HCT116 (cell line): ENCODE measurements at regions not wholly inside any gene's neighbourhood (a gene's known extent, or its start where the extent isn't known, plus 50 kb on each side); places are given as distances from the start of the nearest gene placed in this dataset.

ENCODE experiments used
- ATAC-seq: fragments of 200-7000 bp; cut with Tn5 transposase; 2 replicates; pipeline ENCODE4 v1.9.1; 2020; ENCODE audit warnings: mild to moderate bottlenecking, moderate library complexity
- BruUV-seq: library from RNA; stranded (reverse); fragments of 400-500 nt; replicated peaks from 2 replicates; lab custom pipeline; 2021; lab: Mats Ljungman, UMichigan
- CTCF ChIA-PET: fragments of 300-600 bp; sonication (Branson Sonifier 250); formaldehyde crosslinking; loops from one replicate; lab custom pipeline; 2021; ENCODE audit warnings: antibody characterized with exemption; lab: Charles Lee
- POLR2A ChIA-PET: fragments of 300-600, 350-600 bp; sonication (Branson Sonifier 250); formaldehyde crosslinking; loops from one replicate; lab custom pipeline; 2021; ENCODE audit warnings: antibody characterized with exemption; lab: Charles Lee
- RAD21 ChIA-PET, 2 experiments: fragments of 300-600 bp; sonication (Branson Sonifier 250); formaldehyde crosslinking; loops; one replicate each; lab custom pipeline; 2023; ENCODE audit warnings: low total read pairs in 2 of 2; ENCODE audit not compliant: uncharacterized antibody in 2 of 2, unreplicated experiment in 2 of 2, low non-redundant PET in 1 of 2; lab: Charles Lee
- DNase-seq: peaks from one replicate; pipeline ENCODE4 v3.0.0-alpha.2; 2010; ENCODE audit warnings: low read depth, low spot score
- H2AFZ ChIP-seq: fragments of 200-600 bp; shearing (Covaris generic), sonication (generic); 2 replicates; pipeline ENCODE4 v1.6.1; 2017; ENCODE audit warnings: low read depth, mixed run types, mixed read lengths, antibody characterized with exemption, low read length; ENCODE audit not compliant: poor library complexity, severe bottlenecking
- H3K27ac ChIP-seq: 2 replicates; pipeline ENCODE4 v1.5.1; 2012; ENCODE audit warnings: low read depth, low read length
- H3K27me3 ChIP-seq: fragments of 200-600 bp; sonication (generic); 2 replicates; pipeline ENCODE4 v1.6.1; 2016; ENCODE audit warnings: mixed run types, low read length, mixed read lengths; ENCODE audit not compliant: insufficient read depth
- H3K36me3 ChIP-seq, 2 experiments: fragments of 200-500 bp in 1 of 2; fragments of 200-600 bp in 1 of 2; sonication (Bioruptor generic) in 1 of 2; sonication (generic) in 1 of 2; 2 replicates each; pipeline versions ENCODE4 v1.5.1 to v1.6.1; 2014 to 2016; ENCODE audit warnings: low read length in 2 of 2, inconsistent platforms in 1 of 2, mixed read lengths in 1 of 2, mixed run types in 1 of 2; ENCODE audit not compliant: insufficient read depth in 2 of 2, control insufficient read depth in 1 of 2
- H3K4me1 ChIP-seq, 2 experiments: fragments of 200-600 bp in 1 of 2; sonication (generic) in 1 of 2; 2 replicates each; pipeline versions ENCODE4 v1.5.1 to v1.6.1; 2012 to 2017; ENCODE audit warnings: low read length in 2 of 2, inconsistent platforms in 1 of 2, mild to moderate bottlenecking in 1 of 2, mixed read lengths in 1 of 2, mixed run types in 1 of 2, moderate library complexity in 1 of 2; ENCODE audit not compliant: insufficient read depth in 2 of 2, control insufficient read depth in 1 of 2
- H3K4me2 ChIP-seq: fragments of 200-600 bp; sonication (generic); 2 replicates; pipeline ENCODE4 v1.6.1; 2017; ENCODE audit warnings: mixed run types, low read length, mixed read lengths
- H3K4me3 ChIP-seq, 2 experiments: fragments of 200-600 bp in 1 of 2; sonication (generic) in 1 of 2; replicated peaks in 1 of 2; 2 replicates each; pipeline ENCODE4 v1.5.1; 2011 to 2016; ENCODE audit warnings: low read length in 2 of 2, control low read depth in 1 of 2, low read depth in 1 of 2, mild to moderate bottlenecking in 1 of 2, mixed read lengths in 1 of 2, mixed run types in 1 of 2
- H3K79me2 ChIP-seq: fragments of 200-600 bp; sonication (generic); 2 replicates; pipeline ENCODE4 v1.6.1; 2017; ENCODE audit warnings: mild to moderate bottlenecking, mixed run types, low read length, moderate library complexity, mixed read lengths; ENCODE audit not compliant: insufficient read depth
- H3K9ac ChIP-seq: fragments of 200-600 bp; sonication (generic); 2 replicates; pipeline ENCODE4 v1.6.1; 2016; ENCODE audit warnings: low read length, mixed read lengths
- H3K9me2 ChIP-seq: fragments of 200-600 bp; sonication (generic), shearing (Covaris generic); 2 replicates; pipeline ENCODE4 v1.6.1; 2017; ENCODE audit warnings: mixed run types, mild to moderate bottlenecking, moderate library complexity; ENCODE audit not compliant: insufficient read depth
- H3K9me3 ChIP-seq, 2 experiments: fragments of 200-500 bp in 1 of 2; fragments of 200-600 bp in 1 of 2; sonication (Bioruptor generic) in 1 of 2; sonication (generic) in 1 of 2; 2 replicates each; pipeline ENCODE4 v1.6.1; 2014 to 2017; ENCODE audit warnings: low read length in 2 of 2, mixed read lengths in 2 of 2, inconsistent platforms in 1 of 2, low read depth in 1 of 2, mild to moderate bottlenecking in 1 of 2, mixed run types in 1 of 2, moderate library complexity in 1 of 2; ENCODE audit not compliant: control insufficient read depth in 1 of 2, insufficient read depth in 1 of 2
- H4K20me1 ChIP-seq: fragments of 200-600 bp; sonication (generic), shearing (Covaris generic); 2 replicates; pipeline ENCODE4 v1.6.1; 2017; ENCODE audit warnings: mixed run types, mild to moderate bottlenecking, moderate library complexity; ENCODE audit not compliant: insufficient read depth
- CEBPB ChIP-seq: IDR thresholded peaks from 2 replicates; pipeline ENCODE4 v1.6.1; 2012; ENCODE audit warnings: low read depth
- EGR1 ChIP-seq: IDR thresholded peaks from 2 replicates; pipeline ENCODE4 v1.6.1; 2012; ENCODE audit warnings: low read depth
- EZH2 ChIP-seq: fragments of 200-600 bp; sonication (generic); IDR thresholded peaks from 2 replicates; pipeline ENCODE4 v1.6.1; 2017; ENCODE audit warnings: antibody characterized with exemption, mixed run types
- FOSL1 ChIP-seq: IDR thresholded peaks from 2 replicates; pipeline ENCODE4 v1.6.1; 2012; ENCODE audit warnings: low read depth
- JUND ChIP-seq: IDR thresholded peaks from 2 replicates; pipeline ENCODE4 v1.6.1; 2012
- POLR2A ChIP-seq: IDR thresholded peaks from 2 replicates; pipeline ENCODE4 v1.7.0; 2011; ENCODE audit warnings: borderline replicate concordance; ENCODE audit not compliant: insufficient read depth, insufficient read length; ENCODE audit errors: extremely low read depth
- YY1 ChIP-seq: IDR thresholded peaks from 2 replicates; pipeline ENCODE4 v1.6.1; 2011; ENCODE audit warnings: low read length, low read depth, moderate library complexity, mild to moderate bottlenecking; ENCODE audit not compliant: insufficient replicate concordance; ENCODE audit errors: extremely low read depth
- ZFX ChIP-seq: fragments of 450-650 bp; IDR thresholded peaks from 2 replicates; pipeline ENCODE4 v1.6.1; 2017
- ZNF274 ChIP-seq: fragments of 200-500 bp; sonication (Bioruptor generic); IDR thresholded peaks from 2 replicates; pipeline ENCODE4 v1.6.1; 2014; ENCODE audit warnings: mild to moderate bottlenecking, low read depth, low read length, inconsistent platforms
- intact Hi-C: fragments of 100-400 bp; cut with micrococcal nuclease; formaldehyde crosslinking; loops from 2 replicates; pipeline ENCODE4 v1.10.0; 2022
- TF ChIP-seq, protein P1 (sequence below): IDR thresholded peaks from 2 replicates; pipeline ENCODE4 v1.6.1; 2012; ENCODE audit warnings: low read depth
- TF ChIP-seq, protein P2 (sequence below): IDR thresholded peaks from 2 replicates; pipeline ENCODE4 v1.6.1; 2012
- TF ChIP-seq, protein P3 (sequence below): IDR thresholded peaks from 2 replicates; pipeline ENCODE4 v1.6.1; 2011; ENCODE audit warnings: mild to moderate bottlenecking, low read length, moderate library complexity; ENCODE audit not compliant: insufficient replicate concordance; ENCODE audit errors: extremely low read depth

DNA sequence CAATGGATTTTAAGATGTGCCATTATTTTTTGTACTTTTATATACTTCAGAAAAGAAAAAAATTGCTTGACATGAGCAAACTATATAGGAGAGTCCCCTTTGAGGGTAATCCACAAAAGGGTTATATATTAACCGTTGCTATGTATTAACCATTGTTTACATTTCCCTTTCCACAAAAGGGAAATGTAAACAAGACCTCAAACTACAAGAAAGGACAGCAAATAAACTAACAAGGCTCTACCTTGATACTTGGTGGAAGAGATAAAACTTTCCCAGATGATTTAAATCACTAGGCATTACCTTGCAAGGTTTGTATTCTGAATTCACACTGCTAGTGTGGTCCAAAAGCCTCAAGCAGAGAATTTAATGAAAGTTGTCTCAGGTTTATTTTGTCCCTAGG lies 616.3 kb upstream of the BCHE start:
- no peak for ATAC-seq
- no peak for TF ChIP-seq POLR2A
- TF ChIP-seq, protein P1, sequence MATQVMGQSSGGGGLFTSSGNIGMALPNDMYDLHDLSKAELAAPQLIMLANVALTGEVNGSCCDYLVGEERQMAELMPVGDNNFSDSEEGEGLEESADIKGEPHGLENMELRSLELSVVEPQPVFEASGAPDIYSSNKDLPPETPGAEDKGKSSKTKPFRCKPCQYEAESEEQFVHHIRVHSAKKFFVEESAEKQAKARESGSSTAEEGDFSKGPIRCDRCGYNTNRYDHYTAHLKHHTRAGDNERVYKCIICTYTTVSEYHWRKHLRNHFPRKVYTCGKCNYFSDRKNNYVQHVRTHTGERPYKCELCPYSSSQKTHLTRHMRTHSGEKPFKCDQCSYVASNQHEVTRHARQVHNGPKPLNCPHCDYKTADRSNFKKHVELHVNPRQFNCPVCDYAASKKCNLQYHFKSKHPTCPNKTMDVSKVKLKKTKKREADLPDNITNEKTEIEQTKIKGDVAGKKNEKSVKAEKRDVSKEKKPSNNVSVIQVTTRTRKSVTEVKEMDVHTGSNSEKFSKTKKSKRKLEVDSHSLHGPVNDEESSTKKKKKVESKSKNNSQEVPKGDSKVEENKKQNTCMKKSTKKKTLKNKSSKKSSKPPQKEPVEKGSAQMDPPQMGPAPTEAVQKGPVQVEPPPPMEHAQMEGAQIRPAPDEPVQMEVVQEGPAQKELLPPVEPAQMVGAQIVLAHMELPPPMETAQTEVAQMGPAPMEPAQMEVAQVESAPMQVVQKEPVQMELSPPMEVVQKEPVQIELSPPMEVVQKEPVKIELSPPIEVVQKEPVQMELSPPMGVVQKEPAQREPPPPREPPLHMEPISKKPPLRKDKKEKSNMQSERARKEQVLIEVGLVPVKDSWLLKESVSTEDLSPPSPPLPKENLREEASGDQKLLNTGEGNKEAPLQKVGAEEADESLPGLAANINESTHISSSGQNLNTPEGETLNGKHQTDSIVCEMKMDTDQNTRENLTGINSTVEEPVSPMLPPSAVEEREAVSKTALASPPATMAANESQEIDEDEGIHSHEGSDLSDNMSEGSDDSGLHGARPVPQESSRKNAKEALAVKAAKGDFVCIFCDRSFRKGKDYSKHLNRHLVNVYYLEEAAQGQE, result no peak
- TF ChIP-seq YY1, result no peak
- no peak for TF ChIP-seq FOSL1
- TF ChIP-seq, protein P2, sequence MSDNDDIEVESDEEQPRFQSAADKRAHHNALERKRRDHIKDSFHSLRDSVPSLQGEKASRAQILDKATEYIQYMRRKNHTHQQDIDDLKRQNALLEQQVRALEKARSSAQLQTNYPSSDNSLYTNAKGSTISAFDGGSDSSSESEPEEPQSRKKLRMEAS, result no peak
- no peak for TF ChIP-seq ZNF274
- TF ChIP-seq ZFX, result no peak
- TF ChIP-seq CEBPB, result no peak
- no peak for TF ChIP-seq EGR1
- no peak for TF ChIP-seq JUND
- no peak for TF ChIP-seq EZH2
- TF ChIP-seq, protein P3, sequence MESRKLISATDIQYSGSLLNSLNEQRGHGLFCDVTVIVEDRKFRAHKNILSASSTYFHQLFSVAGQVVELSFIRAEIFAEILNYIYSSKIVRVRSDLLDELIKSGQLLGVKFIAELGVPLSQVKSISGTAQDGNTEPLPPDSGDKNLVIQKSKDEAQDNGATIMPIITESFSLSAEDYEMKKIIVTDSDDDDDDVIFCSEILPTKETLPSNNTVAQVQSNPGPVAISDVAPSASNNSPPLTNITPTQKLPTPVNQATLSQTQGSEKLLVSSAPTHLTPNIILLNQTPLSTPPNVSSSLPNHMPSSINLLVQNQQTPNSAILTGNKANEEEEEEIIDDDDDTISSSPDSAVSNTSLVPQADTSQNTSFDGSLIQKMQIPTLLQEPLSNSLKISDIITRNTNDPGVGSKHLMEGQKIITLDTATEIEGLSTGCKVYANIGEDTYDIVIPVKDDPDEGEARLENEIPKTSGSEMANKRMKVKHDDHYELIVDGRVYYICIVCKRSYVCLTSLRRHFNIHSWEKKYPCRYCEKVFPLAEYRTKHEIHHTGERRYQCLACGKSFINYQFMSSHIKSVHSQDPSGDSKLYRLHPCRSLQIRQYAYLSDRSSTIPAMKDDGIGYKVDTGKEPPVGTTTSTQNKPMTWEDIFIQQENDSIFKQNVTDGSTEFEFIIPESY, result no peak
- no peak overlapping the region for H3K4me2 ChIP-seq
- CTCF ChIA-PET, result no interaction called here
- no peaks in the 10 kb centered on the region for H3K9me3 ChIP-seq
- intact Hi-C loops, result no loop called here
- H4K20me1 ChIP-seq, result no peaks in the 10 kb centered on the region
- no peak overlapping the region for H2AFZ ChIP-seq
- H3K9ac ChIP-seq, result no peak overlapping the region
- H3K9me2 ChIP-seq, result 0 out of 2 replicates have a peak, but pooled peaks cover 4% of the 10 kb centered on the region
- DNase-seq, result no peak
- no peaks in the 10 kb centered on the region for H3K79me2 ChIP-seq
- no peak overlapping the region for H3K27ac ChIP-seq
- POLR2A ChIA-PET, result no interaction called here
- H3K36me3 ChIP-seq, result no peaks in the 10 kb centered on the region
- H3K27me3 ChIP-seq, result no peaks in the 10 kb centered on the region
- BruUV-seq, result no TSS peak
- RAD21 ChIA-PET, result no interaction called here
- H3K4me3 ChIP-seq, result no peak overlapping the region
- no peaks in the 10 kb centered on the region for H3K4me1 ChIP-seq
